Suprapubic skin (tissue), 4 donors: ENCODE measurements at regions not wholly inside any gene's neighbourhood (a gene's known extent, or its start where the extent isn't known, plus 50 kb on each side); places are given as distances from the start of the nearest gene placed in this dataset.

Experiments
- EP300 ChIP-seq: sonication (generic); formaldehyde crosslinking; IDR thresholded peaks from one replicate; pipeline ENCODE4 v1.6.1; 2017; ENCODE audit warnings: antibody characterized with exemption
- POLR2AphosphoS5 ChIP-seq, 3 donors: sonication (generic); formaldehyde crosslinking; IDR thresholded peaks; one replicate each; pipeline ENCODE4 v1.6.1; 2017; ENCODE audit warnings: antibody characterized with exemption in 3 of 3

GRCh38 chr5:17925276-17925675 is 291.0 kb downstream of the TAF11L14 start:
- TF ChIP-seq EP300: no peak
- no peak for TF ChIP-seq POLR2AphosphoS5 (IDR thresholded peaks at IDR 0.05)
